ENCODE measurements at regions not wholly inside any gene's neighbourhood (a gene's known extent, or its start where the extent isn't known, plus 50 kb on each side); places are given as distances from the start of the nearest gene placed in this dataset.
"Not testable (repeated sequence)": the region's sequence is repeated elsewhere in the genome, so short reads cannot be mapped to it uniquely, and the experiment has no call there.

DNA sequence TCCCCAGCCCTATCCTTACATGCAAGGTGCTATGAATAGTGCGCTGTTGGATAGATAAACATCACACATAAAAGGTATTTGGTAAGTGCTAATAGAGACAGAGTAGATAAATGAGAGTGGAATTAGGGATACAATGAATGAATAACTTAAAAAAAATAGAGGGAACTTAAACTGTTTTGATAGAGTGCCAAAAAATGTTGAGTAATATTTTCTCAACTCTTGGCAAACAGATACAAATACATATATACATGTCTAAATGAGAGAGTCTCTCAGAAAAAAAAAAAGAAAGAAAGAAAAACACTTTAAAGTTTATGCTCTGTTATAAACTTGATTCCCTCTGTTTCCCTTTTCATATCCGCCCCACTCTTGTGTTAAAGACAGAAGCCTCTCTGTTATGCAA is 667.4 kb downstream of the ROBO2 start:
- DNase-seq (ENCODE audit: low spot score in 2 of 2) = no peak
- Histone ChIP-seq H3K4me3 (no peak overlapping the region), H3K36me3 (replicated peaks) (no peaks in the 10 kb centered on the region), H3K27me3 (ENCODE audit: low read depth) (no peaks in the 10 kb centered on the region), H3K4me1 (peaks cover 9% of the 10 kb centered on the region), H3K9me3 (no peaks in the 10 kb centered on the region)
- in situ Hi-C loops (cut with MboI; ENCODE audit: low sequenced_read_pairs) = no loop called here

DNA sequence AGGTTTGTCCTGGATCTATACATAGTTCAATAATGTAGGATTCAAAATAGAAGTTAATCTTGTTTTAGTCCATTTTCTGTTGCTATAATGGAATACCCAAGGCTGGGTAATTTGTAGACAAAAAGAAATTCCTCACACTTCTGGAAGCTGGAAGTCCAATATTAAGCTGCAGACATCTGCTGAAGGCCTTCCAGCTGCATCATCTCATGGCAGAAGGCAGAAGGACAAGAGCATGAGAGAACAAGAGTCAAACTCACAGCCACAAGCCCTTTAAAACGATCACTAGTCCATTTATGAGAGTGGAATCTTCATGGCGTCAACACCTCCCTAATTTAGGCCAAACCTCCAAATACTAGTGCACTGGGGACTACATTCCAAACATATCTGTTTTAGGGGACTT is 669.3 kb downstream of the ROBO2 start:
- DNase-seq (ENCODE audit: low spot score in 2 of 2) = no peak
- Histone ChIP-seq H3K9me3 (no peaks in the 10 kb centered on the region), H3K27me3 (ENCODE audit: low read depth) (no peaks in the 10 kb centered on the region), H3K4me3 (no peak overlapping the region), H3K4me1 (peaks cover 9% of the 10 kb centered on the region), H3K36me3 (replicated peaks) (no peaks in the 10 kb centered on the region)
- in situ Hi-C loops (cut with MboI; ENCODE audit: low sequenced_read_pairs) = no loop called here

DNA sequence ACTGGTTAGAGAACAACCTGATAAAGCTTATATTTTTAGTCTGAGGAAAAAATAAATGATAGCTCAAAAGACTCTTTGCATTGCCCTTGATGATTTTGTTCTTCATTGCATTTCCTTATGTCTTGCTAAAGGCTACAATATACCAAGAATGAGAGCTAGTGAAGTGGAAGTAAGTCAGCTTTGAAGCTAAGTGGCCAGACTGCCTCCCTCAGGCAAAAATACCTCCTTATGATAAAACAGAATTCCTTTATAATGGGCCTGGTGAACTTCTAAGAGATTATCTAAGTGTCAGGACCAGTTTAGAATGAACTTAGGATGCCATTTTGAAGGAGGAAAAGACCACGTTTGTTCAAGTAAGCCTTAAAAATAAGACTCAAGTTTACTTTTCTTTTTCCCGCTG is 678.4 kb downstream of the ROBO2 start:
- in situ Hi-C loops (cut with MboI; ENCODE audit: low sequenced_read_pairs) = no loop called here
- DNase-seq (ENCODE audit: low spot score in 2 of 2) = peak in 1 of 2 experiments; percentile 26
- H3K27me3 ChIP-seq (ENCODE audit: low read depth) = no peaks in the 10 kb centered on the region
- H3K4me3 ChIP-seq = no peak overlapping the region
- no peaks in the 10 kb centered on the region for H3K9me3 ChIP-seq
- peaks cover 7% of the 10 kb centered on the region for H3K4me1 ChIP-seq
- no peaks in the 10 kb centered on the region for H3K36me3 ChIP-seq (replicated peaks)

DNA sequence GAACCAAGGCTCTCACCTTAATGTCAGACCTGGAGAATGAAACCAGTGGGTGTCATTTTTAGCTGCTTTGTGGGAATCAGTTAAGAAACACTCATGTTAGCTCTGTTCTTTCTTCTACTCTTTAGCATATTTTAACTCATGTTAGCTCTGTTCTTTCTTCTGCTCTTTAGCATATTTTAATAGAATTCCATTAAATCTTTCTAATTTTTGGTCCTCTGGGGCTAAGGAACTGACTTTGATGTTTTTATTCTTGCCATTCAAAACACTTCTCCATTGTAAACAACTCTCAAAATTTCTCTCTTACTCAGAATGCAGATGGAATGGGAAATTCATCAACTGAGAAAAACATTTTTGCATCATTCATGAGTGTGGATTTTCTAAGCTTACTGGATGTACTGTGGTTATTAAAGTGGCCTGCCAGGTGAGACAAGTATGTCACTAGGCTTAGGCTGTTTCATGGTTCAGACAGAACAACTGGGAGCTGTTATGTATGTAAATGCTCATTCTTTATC is 680.6 kb downstream of the ROBO2 start:
- Histone ChIP-seq H3K4me1 (peaks cover 7% of the 10 kb centered on the region), H3K9me3 (no peaks in the 10 kb centered on the region), H3K36me3 (replicated peaks) (no peaks in the 10 kb centered on the region), H3K4me3 (no peak overlapping the region), H3K27me3 (ENCODE audit: low read depth) (no peaks in the 10 kb centered on the region)
- DNase-seq (ENCODE audit: low spot score in 2 of 2) = no peak
- in situ Hi-C loops (cut with MboI; ENCODE audit: low sequenced_read_pairs) = no loop called here

DNA sequence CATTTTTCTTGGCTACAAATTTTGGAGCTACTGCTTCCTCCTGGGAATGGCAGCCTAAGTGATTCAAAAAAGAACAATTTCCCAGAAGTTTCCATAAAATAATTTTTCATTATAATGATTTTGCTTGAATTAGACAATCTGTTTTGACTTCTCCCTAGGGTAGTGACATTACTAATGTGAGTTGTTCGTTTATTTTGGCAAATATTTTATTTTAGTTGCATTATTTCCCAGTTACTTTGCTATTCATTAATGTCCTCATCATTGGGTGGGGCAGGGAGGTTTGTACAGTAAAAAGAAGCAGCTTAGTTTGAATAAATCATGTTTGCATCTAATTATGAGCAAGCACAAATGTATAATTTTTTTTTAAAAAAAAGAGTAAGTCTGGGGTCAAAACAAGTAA is 686.6 kb downstream of the ROBO2 start:
- H3K9me3 ChIP-seq = no peaks in the 10 kb centered on the region
- no peak for DNase-seq (ENCODE audit: low spot score in 2 of 2)
- H3K36me3 ChIP-seq (replicated peaks) = no peaks in the 10 kb centered on the region
- no peaks in the 10 kb centered on the region for H3K4me1 ChIP-seq
- in situ Hi-C loops (cut with MboI; ENCODE audit: low sequenced_read_pairs) = no loop called here
- no peak overlapping the region for H3K4me3 ChIP-seq
- H3K27me3 ChIP-seq (ENCODE audit: low read depth) = no peaks in the 10 kb centered on the region

DNA sequence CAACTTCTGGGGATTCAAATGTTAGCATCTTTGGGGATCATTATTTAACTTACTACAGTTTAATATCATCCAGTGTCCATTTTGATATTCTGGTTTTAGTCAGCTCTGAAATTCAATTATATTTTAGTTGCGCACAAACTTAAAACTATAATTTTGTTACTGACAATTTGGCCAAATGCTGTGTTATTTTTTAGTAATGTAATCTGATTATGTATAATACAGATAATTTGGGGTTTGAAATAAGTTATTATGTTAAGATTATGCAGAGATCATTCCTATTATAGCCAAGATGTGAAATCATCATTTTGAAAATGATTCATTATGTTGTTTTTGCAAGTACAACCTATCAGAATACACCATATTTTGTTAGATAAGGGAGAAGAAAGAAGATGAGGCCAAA is 706.1 kb downstream of the ROBO2 start:
- in situ Hi-C loops (cut with MboI; ENCODE audit: low sequenced_read_pairs) = no loop called here
- DNase-seq (ENCODE audit: low spot score in 2 of 2) = no peak
- H3K9me3 ChIP-seq = no peaks in the 10 kb centered on the region
- H3K27me3 ChIP-seq (ENCODE audit: low read depth) = no peaks in the 10 kb centered on the region
- no peaks in the 10 kb centered on the region for H3K36me3 ChIP-seq (replicated peaks)
- no peak overlapping the region for H3K4me3 ChIP-seq
- H3K4me1 ChIP-seq = no peaks in the 10 kb centered on the region

DNA sequence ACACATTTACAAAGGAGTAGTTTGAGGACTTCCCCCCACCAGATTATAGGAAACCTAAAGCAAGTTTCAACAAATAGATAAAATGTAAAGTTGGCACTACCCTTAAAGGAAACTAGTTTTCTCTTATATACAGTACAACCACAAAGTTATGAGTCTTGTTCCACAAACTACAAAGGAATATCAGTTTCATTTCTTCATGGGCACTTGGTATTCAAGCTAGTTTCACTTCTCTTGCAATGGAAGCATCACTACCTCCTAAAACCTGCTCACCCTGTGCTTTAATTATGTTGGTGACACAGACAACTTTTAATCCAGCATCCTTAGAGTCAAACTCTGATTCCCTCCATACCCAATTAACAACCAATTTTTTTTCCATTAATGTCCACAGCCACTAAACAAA is 707.0 kb downstream of the ROBO2 start:
- H3K9me3 ChIP-seq = no peaks in the 10 kb centered on the region

DNA sequence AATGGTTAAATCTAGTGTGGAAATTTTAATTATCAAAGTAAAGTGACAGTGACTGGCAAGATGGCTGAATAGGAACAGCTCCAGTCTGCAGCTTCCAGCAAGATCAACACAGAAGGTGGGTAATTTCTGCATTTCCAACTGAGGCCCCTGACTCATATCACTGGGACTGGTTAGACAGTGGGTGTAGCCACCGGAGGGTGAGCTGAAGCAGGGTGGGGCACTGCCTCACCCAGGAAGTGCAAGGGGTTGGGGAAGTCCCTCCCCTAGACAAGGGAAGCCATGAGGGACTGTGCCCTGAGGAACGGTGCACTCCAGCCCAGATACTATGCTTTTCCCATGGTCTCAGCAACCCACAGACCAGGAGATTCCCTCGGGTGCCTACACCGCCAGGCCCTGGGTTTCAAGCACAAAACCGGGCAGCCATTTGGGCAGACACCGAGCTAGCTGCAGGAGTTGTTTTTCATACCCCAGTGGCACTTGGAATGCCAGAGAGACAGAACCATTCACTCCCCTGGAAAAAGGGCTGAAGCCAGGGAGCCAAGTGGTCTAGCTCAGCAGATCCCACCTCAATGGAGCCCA is 716.6 kb downstream of the ROBO2 start:
- H3K27me3 ChIP-seq (ENCODE audit: low read depth); H3K36me3 ChIP-seq (replicated peaks); DNase-seq (ENCODE audit: low spot score in 2 of 2); H3K9me3 ChIP-seq; H3K4me3 ChIP-seq; in situ Hi-C loops (cut with MboI; ENCODE audit: low sequenced_read_pairs); H3K4me1 ChIP-seq: not testable (repeated sequence)

More for the DNA sequence above, 707.0 kb downstream of the ROBO2 start:
- in situ Hi-C loops (cut with MboI; ENCODE audit: low sequenced_read_pairs) = no loop called here
- DNase-seq (ENCODE audit: low spot score in 2 of 2) = no peak
- Histone ChIP-seq H3K4me3 (no peak overlapping the region), H3K36me3 (replicated peaks) (no peaks in the 10 kb centered on the region), H3K27me3 (ENCODE audit: low read depth) (no peaks in the 10 kb centered on the region), H3K4me1 (no peaks in the 10 kb centered on the region)

DNA sequence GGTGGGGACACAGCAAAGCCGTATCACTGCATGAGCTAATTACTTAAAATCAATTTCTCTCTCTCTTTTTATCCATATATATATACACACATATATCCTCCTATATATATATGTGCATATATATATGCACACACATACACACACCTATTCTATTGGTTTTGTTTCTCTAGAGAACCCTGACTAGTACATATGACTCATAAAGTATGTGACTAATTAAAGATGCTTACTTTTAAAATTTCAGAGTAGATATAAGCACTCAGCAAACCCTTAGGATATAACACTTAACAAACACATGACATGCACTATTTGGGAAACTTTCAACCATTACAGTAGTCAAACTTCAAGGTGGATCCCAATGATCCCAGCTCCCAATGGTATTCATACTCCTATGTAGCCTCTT is 732.6 kb downstream of the ROBO2 start:
- no peak for DNase-seq (ENCODE audit: low spot score in 2 of 2)
- in situ Hi-C loops (cut with MboI; ENCODE audit: low sequenced_read_pairs) = no loop called here
- H3K27me3 ChIP-seq (ENCODE audit: low read depth) = no peaks in the 10 kb centered on the region
- no peak overlapping the region for H3K4me3 ChIP-seq
- no peaks in the 10 kb centered on the region for H3K9me3 ChIP-seq
- no peaks in the 10 kb centered on the region for H3K4me1 ChIP-seq
- no peaks in the 10 kb centered on the region for H3K36me3 ChIP-seq (replicated peaks)

DNA sequence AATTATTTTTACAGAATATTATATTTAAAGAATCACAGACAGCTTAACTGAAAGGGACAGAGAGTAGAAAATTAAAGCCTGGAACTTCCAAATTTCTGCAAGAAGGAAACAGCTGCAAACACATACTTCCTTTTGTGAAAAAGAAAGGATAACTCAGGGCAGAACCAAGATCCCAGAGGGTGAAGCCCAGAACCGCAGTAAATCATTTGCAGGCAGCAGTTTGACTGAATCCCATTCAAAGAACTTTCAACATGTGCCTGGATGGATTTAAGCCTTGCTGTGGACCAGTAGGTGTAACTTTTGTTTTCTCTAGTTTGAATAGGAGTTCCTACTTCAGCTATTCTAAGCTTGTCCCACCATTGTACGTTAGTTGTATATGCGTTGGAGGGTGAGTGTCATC is 733.2 kb downstream of the ROBO2 start:
- H3K4me3 ChIP-seq = no peak overlapping the region
- no peaks in the 10 kb centered on the region for H3K9me3 ChIP-seq
- H3K36me3 ChIP-seq (replicated peaks) = no peaks in the 10 kb centered on the region
- H3K4me1 ChIP-seq = no peaks in the 10 kb centered on the region
- DNase-seq (ENCODE audit: low spot score in 2 of 2) = no peak
- in situ Hi-C loops (cut with MboI; ENCODE audit: low sequenced_read_pairs) = no loop called here
- no peaks in the 10 kb centered on the region for H3K27me3 ChIP-seq (ENCODE audit: low read depth)

DNA sequence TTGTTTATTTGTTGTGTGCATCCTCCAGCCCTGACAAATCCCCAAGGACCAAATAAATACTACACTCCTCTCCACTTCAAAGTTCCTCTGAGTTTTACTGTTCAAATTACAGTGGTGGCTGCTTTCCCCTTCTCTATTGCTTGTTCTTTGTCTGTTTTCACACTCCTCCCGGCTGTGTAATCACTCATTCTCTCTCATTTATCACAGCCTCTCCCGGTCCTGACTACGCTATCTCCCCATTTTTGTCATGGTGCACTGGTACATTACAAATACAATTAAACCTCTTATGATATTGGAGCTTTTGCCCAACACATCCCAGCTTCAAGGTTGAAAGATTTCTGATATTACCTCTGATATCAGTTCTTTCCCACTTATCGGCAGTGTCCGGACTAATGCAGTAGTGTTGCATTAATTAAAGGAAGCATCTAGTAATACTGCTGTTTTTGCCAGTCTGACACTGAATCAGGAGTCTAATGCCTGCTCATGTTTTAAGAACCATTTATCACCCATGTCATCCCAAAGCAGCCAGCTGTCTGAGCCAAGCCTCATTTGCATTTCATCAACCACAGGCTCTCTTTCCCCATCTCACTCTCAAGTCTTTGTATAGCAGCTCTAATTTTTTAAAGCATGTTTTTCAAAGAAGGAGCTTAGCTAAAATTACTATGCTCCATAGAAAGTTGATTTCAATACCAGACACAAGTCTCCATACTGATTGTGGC is 740.5 kb downstream of the ROBO2 start:
- Histone ChIP-seq H3K4me3 (no peak overlapping the region), H3K4me1 (no peaks in the 10 kb centered on the region), H3K36me3 (replicated peaks) (no peaks in the 10 kb centered on the region; the same call in 1 of the 2 replicates), H3K27me3 (ENCODE audit: low read depth) (no peaks in the 10 kb centered on the region), H3K9me3 (no peaks in the 10 kb centered on the region)
- in situ Hi-C loops (cut with MboI; ENCODE audit: low sequenced_read_pairs) = no loop called here
- no peak for DNase-seq (ENCODE audit: low spot score in 2 of 2)

DNA sequence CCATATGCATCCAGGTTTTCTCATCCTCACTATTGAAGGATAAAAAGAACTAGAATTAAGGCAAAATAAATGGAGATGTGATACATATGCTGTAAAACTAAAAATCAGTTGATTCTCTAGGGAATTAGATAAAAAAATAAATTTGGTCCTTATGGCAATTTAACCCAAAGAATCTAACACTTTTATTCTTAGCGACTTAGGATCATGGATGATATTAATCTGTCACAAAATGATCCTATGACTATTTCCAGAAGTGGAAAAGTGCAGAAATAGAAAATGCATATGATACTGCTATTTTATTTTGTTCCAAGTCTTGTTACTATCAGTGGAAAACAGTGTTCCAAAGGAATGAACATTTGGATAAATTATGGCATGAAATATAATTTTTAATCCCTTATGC is 746.3 kb downstream of the ROBO2 start:
- Histone ChIP-seq H3K4me3 (no peak overlapping the region), H3K27me3 (ENCODE audit: low read depth) (no peaks in the 10 kb centered on the region), H3K36me3 (replicated peaks) (no peaks in the 10 kb centered on the region; the same call in 1 of the 2 replicates), H3K9me3 (no peaks in the 10 kb centered on the region), H3K4me1 (no peaks in the 10 kb centered on the region)
- in situ Hi-C loops (cut with MboI; ENCODE audit: low sequenced_read_pairs) = no loop called here
- DNase-seq (ENCODE audit: low spot score in 2 of 2) = no peak

DNA sequence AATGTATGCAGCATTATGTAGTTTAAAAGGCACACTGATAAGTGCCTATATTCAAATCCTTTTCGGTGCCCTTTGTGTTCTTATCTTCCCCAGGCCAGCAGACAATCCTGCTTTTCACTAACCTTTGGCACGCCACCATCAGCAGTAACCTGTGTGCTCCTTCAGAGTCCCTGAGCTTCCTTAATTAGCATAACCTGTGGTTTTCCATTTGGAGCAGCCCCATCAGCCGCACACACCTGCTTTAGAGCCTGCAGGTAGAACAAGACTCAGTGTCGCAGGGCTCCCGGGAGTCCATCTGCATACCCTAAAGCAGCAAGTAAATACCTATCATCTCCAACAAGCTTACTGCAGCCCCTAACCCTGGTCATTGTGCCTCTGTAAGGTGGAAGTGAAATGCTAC is 755.1 kb downstream of the ROBO2 start:
- H3K36me3 ChIP-seq (replicated peaks) = no peaks in the 10 kb centered on the region
- DNase-seq (ENCODE audit: low spot score in 2 of 2) = no peak
- no peak overlapping the region for H3K4me3 ChIP-seq
- in situ Hi-C loops (cut with MboI; ENCODE audit: low sequenced_read_pairs) = no loop called here
- H3K4me1 ChIP-seq = no peaks in the 10 kb centered on the region
- no peaks in the 10 kb centered on the region for H3K27me3 ChIP-seq (ENCODE audit: low read depth)
- no peaks in the 10 kb centered on the region for H3K9me3 ChIP-seq

DNA sequence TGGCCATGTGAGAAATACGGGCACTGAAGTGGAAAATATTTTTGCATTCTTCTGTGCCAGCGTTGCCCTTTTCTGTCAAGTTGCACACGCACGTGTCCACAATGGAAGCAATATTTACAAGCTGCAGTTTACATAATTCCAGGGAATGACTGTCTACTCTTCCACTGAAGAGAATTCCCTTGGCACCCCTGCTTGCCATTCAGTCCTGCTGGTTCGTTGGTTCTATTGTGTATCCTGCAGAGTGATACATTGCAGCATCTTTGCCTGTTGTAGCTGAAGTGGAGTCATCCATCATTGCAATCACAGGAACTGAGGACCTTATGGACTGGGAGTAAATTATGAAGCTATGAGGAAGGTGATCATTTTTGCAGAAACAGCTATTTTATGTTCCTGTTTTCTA is 759.4 kb downstream of the ROBO2 start:
- no peaks in the 10 kb centered on the region for H3K27me3 ChIP-seq (ENCODE audit: low read depth)
- no peak overlapping the region for H3K4me3 ChIP-seq
- in situ Hi-C loops (cut with MboI; ENCODE audit: low sequenced_read_pairs) = no loop called here
- DNase-seq (ENCODE audit: low spot score in 2 of 2) = no peak
- H3K4me1 ChIP-seq = peaks cover 8% of the 10 kb centered on the region
- H3K36me3 ChIP-seq (replicated peaks) = no peaks in the 10 kb centered on the region
- H3K9me3 ChIP-seq = no peaks in the 10 kb centered on the region

Measured in HAP-1 (cell line).